ENCODE measurements at regions not wholly inside any gene's neighbourhood (a gene's known extent, or its start where the extent isn't known, plus 50 kb on each side); places are given as distances from the start of the nearest gene placed in this dataset.
"Not testable (repeated sequence)": the region's sequence is repeated elsewhere in the genome, so short reads cannot be mapped to it uniquely, and the experiment has no call there.

DNA sequence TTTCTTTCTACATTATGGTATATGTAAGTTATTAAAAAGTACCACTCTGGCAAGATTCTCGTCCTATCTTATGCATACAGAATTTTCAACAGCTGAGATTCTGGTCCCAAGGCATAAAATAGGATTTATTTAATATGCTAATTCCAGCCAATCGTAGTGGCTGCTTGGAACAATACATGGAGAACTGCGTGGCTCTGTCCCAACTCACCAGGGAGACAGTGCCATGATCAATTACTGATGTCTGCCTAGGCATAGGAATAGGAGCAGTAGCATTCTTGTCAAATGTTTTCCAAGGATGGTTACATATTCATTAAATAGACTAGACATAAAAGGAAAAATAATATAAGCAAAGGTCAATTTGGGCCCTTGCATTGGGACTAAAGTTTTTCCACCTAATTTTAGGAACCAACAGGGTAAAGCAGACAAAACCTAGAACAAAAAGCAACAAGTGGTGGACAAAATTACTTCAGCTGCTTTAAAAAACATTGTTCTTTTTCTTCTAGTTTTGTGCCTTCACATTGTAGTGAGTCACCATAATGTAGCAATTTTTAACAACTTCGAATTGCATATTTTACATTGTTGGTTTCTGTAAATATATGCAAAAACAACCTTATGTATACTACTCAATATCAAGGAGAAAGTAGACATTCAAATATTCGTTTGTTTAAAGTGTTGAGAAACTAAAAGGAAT lies 232.8 kb upstream of the ATP5MC3 start:
- no peak for DNase-seq

- DNase-seq, result not testable (repeated sequence)
Observed at GRCh38 chr2:175410941-175411340, 229.4 kb upstream of the ATP5MC3 start.

DNA sequence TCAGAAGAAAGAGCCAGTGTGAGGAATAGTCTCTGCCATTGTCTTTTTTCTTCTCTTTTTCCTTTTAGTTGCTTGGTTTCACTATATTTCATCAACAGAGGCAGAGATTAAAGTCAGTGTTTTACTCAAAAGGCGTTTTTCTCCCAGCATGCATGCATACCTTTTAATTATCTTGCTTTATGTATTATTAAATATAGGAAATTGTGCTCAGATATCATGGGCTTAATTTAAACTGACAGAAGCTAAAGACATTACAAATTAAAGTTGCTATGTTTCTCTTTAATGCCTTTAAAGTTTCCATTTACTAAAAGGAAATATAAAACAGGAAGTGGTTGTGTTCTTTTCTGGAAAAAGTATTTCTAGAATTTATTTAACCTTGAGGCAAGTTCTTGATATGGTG lies 223.3 kb upstream of the ATP5MC3 start:
- DNase-seq, result no peak

DNA sequence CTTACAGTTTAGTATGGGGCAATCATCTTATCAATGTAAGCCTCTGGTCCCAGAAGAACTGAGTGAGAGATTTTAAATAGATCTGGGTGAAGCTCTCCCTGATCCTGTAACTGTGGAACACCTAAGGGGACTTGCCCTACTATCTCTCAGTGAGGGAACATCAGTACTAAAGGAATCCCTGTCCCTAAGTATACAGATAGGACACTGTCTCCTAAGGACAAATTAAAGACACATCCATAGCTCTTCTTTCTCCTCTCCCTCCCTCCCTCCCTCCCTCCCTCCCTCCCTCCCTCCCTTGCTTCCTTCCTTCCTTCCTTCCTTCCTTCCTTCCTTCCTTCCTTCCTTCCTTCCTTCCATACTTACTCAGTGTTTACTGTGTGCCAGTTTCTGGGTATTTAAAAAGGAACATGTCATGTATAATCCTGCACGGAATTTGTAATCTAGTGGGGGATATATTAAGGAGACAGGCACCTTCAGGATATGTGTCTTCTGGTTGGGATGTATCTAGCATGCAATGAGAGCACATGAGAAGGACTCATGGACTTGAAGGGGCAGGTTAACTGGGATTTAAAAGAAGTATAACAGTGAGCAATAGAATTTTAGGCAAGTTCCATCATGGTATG lies 222.2 kb upstream of the ATP5MC3 start:
- DNase-seq, result no peak

GRCh38 chr2:175402571-175402970 lies 221.1 kb upstream of the ATP5MC3 start:
- no peak for DNase-seq

GRCh38 chr2:175401956-175402469 lies 220.5 kb upstream of the ATP5MC3 start:
- DNase-seq, result no peak

DNA sequence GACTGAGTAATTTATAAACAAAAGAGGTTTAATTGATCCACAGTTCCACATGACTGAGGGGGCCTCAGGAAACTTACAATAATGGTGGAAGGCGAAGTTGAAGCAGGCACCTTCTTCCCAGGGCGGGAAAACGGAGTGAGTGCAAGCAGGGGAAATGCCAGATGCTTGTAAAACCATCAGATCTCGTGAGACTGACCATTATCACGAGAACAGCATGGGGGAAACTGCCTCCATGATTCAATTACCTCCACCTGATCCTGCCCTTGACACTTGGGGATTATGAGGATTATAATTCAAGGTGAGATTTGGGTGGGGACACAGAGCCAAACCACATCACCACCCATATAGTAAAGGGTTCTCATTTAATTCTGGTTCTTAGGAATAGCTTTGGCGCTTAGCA lies 219.5 kb upstream of the ATP5MC3 start:
- DNase-seq, result no peak

- DNase-seq, result no peak
Observed at GRCh38 chr2:175399326-175399725, 217.8 kb upstream of the ATP5MC3 start.

- DNase-seq, result no peak
Observed at GRCh38 chr2:175398848-175399247, 217.3 kb upstream of the ATP5MC3 start.

GRCh38 chr2:175396696-175397095 lies 215.2 kb upstream of the ATP5MC3 start:
- no peak for DNase-seq

GRCh38 chr2:175393851-175394250 lies 212.3 kb upstream of the ATP5MC3 start:
- DNase-seq, result no peak

DNA sequence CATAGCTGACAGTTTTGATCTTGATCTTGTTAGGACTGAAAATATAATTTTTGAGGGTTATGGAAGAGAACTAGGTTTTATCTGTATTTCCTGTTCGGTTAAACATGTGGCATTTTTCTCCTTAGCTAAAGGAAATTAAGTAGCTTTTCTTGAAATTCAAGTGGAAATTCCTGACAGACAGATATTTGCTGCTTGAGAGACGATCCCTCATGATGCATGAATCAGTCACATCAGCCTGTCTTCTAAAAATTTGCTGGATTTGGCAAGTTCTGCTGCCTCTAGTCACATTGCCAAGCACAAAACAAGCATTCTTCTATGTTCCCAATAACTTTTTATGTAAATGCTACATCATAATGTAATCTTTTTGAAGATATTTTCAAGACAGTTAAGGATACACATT lies 201.8 kb upstream of the ATP5MC3 start:
- DNase-seq, result no peak

GRCh38 chr2:175373729-175374128 lies 192.2 kb upstream of the ATP5MC3 start:
- DNase-seq, result no peak

GRCh38 chr2:175372704-175373701 lies 191.5 kb upstream of the ATP5MC3 start:
- DNase-seq, result no peak

DNA sequence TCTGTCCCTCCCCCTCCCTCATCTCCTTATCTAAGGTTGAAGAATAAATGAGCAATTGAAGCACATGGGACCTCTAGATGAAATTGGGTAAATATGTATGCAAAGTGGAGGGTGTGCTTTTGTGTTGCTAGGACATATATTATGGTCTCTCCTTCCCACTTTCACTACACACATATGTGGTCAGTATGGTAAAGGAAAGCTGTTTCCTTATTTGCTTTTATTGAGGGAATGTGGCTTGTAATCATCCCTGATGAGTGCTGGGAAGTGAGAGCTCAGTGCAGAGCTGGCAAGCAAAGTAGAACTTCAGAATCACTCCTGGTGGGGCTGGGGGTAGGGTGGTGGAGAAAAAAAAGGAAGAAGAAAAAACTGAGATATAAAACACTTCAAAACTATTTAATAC lies 189.9 kb upstream of the ATP5MC3 start:
- no peak for DNase-seq

- DNase-seq, result peak; percentile 64
Observed at GRCh38 chr2:175366815-175367214, 185.3 kb upstream of the ATP5MC3 start.

- DNase-seq, result no peak
Observed at GRCh38 chr2:175363699-175364098, 182.2 kb upstream of the ATP5MC3 start.

- DNase-seq, result no peak
Observed at GRCh38 chr2:175362331-175362730, 180.8 kb upstream of the ATP5MC3 start.

- DNase-seq, result no peak
Observed at GRCh38 chr2:175359710-175360109, 178.2 kb upstream of the ATP5MC3 start.

GRCh38 chr2:175356901-175357300 lies 175.4 kb upstream of the ATP5MC3 start:
- DNase-seq, result no peak

GRCh38 chr2:175355246-175355645 lies 173.7 kb upstream of the ATP5MC3 start:
- DNase-seq, result no peak

GRCh38 chr2:175353275-175353674 lies 171.8 kb upstream of the ATP5MC3 start:
- DNase-seq, result no peak

GRCh38 chr2:175351512-175351911 lies 170.0 kb upstream of the ATP5MC3 start:
- DNase-seq, result no peak

Data from skin of body (tissue), 1 donor.